Pancreas (tissue), 10 donors: ENCODE measurements at regions not wholly inside any gene's neighbourhood (a gene's known extent, or its start where the extent isn't known, plus 50 kb on each side); places are given as distances from the start of the nearest gene placed in this dataset.
"Not testable (repeated sequence)": the region's sequence is repeated elsewhere in the genome, so short reads cannot be mapped to it uniquely, and the experiment has no call there.

Source experiments
- ATAC-seq, 4 donors: fragments of 200-7000 bp; cut with Tn5 transposase; one replicate each; pipeline versions ENCODE4 v1.8.0 to v1.9.1; 2020; ENCODE audit warnings: mild to moderate bottlenecking in 4 of 4, moderate library complexity in 4 of 4
- DNase-seq, 6 donors: peaks; one replicate each; pipeline ENCODE4 v3.0.0-alpha.2; 2020
- FAIRE-seq: peaks from 2 replicates; lab custom pipeline; 2012; peaks lifted over from hg19 to GRCh38; lab: Jason Lieb, UNC
- H3K27ac ChIP-seq, 4 donors: fragments of 200-600 bp; sonication (generic); 1 replicate in 3 of 4; 2 replicates in 1 of 4; pipeline versions ENCODE4 v1.5.0 to v1.8.0; 2020
- H3K27me3 ChIP-seq, 4 donors: fragments of 200-600 bp; one replicate each; pipeline ENCODE4 v1.8.0; 2021
- H3K36me3 ChIP-seq, 3 donors: fragments of 200-600 bp; sonication (generic) in 1 of 3; one replicate each; pipeline versions ENCODE4 v1.5.0 to v1.8.0; 2020 to 2021
- H3K4me1 ChIP-seq, 3 donors: fragments of 200-600 bp; one replicate each; pipeline ENCODE4 v1.8.0; 2021
- H3K4me3 ChIP-seq, 4 donors: fragments of 200-600 bp; sonication (generic) in 2 of 4; one replicate each; pipeline versions ENCODE4 v1.5.0 to v1.8.0; 2020 to 2021
- H3K9me3 ChIP-seq, 4 donors: fragments of 200-600 bp; one replicate each; pipeline ENCODE4 v1.8.0; 2021
- WGBS, 2 donors: extraction: QIAGEN DNeasy Blood & Tissue Kit; methylation state at CpG; one replicate each; pipeline ENCODE4 v1.1.7; 2013; 5-methylcytosine and 5-hydroxymethylcytosine counted together
- intact Hi-C, 3 donors: fragments of 100-400 bp; cut with DNase I; formaldehyde crosslinking; loops; one replicate each; pipeline versions ENCODE4 v1.11.1 to v1.14.2; 2022
- TF ChIP-seq, protein P1 (sequence below), 4 donors: fragments of 200-600 bp; sonication (generic) in 3 of 4; IDR thresholded peaks; one replicate each; pipeline versions ENCODE4 v1.5.0 to v1.8.0; 2021; ENCODE audit warnings: antibody characterized with exemption in 4 of 4
- donor health status: healthy with polysubstance abuse.
- donor health status: DM: no; HTN: no; CAD: no; lungs with moderate emphysema.
- donor health status: DM: no; HTN: no; CAD: no.
- donor health status: control.
- donor health status: control.
- donor health status: Bipolar disorder and iron deficiency.
- donor health status: DM: yes; HTN: yes; CAD: no.
- donor health status: DM: no; HTN: no; CAD: no.
- donor health status: DM: no; HTN: no; CAD: no.
- donor health status: DM: yes; HTN: yes; CAD: no.

DNA sequence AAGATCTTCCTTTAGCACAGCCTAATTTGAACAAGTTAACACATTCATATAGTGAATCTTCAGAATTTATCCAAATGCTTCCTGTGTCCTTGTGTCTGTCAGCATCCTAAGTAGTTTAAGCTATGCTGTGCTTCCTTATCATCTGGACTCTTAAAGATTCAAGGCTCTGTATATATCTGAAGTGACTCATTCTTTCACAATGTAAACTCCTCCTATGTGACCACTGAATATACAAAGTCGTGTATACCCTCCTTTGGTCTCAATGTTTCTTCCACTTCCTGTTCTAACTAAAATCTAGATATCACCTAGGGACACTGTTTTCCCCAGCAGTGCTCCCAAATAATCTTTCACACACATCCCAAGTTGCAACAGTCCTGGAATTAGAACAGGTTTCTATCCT is 935.7 kb upstream of the NUDT12 start:
- WGBS, 2 donors: 31 to 32% methylated on average over 1 of the region's 1 CpG
- intact Hi-C loops: no loop called here
- DNase-seq: no peak
- no peak overlapping the region for H3K27ac ChIP-seq
- no peaks in the 10 kb centered on the region for H3K9me3 ChIP-seq
- H3K4me3 ChIP-seq: no peak overlapping the region
- ATAC-seq: no peak
- FAIRE-seq: no peak
- TF ChIP-seq, protein P1, sequence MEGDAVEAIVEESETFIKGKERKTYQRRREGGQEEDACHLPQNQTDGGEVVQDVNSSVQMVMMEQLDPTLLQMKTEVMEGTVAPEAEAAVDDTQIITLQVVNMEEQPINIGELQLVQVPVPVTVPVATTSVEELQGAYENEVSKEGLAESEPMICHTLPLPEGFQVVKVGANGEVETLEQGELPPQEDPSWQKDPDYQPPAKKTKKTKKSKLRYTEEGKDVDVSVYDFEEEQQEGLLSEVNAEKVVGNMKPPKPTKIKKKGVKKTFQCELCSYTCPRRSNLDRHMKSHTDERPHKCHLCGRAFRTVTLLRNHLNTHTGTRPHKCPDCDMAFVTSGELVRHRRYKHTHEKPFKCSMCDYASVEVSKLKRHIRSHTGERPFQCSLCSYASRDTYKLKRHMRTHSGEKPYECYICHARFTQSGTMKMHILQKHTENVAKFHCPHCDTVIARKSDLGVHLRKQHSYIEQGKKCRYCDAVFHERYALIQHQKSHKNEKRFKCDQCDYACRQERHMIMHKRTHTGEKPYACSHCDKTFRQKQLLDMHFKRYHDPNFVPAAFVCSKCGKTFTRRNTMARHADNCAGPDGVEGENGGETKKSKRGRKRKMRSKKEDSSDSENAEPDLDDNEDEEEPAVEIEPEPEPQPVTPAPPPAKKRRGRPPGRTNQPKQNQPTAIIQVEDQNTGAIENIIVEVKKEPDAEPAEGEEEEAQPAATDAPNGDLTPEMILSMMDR (IDR thresholded peaks at IDR 0.05): no peak
- H3K4me1 ChIP-seq: no peaks in the 10 kb centered on the region
- H3K27me3 ChIP-seq: no peaks in the 10 kb centered on the region
- H3K36me3 ChIP-seq: no peaks in the 10 kb centered on the region

DNA sequence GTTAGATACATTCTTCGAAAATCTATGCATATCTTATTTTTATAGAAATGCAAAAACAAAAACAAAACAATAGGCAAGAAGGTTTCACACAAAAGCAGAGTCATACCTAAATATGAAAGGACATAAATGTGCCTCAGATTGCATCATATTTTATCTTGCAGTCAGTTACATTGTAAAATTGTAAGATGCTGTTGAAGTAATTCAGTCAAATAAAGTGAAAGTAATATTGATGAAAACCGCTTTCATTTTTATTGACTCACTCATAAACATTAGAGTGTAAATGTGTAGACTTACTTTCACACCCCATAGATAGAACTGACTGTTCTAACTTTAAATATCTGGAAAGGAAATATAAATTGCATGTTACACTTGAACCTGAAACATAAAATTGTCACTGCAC is 931.5 kb upstream of the NUDT12 start:
- ATAC-seq (no peak), DNase-seq (no peak), FAIRE-seq (no peak)
- WGBS, 2 donors: 71 to 86% methylated on average over 2 of the region's 2 CpGs
- no peaks in the 10 kb centered on the region for H3K36me3 ChIP-seq
- no peaks in the 10 kb centered on the region for H3K9me3 ChIP-seq
- no peak overlapping the region for H3K4me3 ChIP-seq
- H3K27ac ChIP-seq: no peak overlapping the region
- no peaks in the 10 kb centered on the region for H3K4me1 ChIP-seq
- no peaks in the 10 kb centered on the region for H3K27me3 ChIP-seq
- TF ChIP-seq, protein P1 (IDR thresholded peaks at IDR 0.05): no peak
- intact Hi-C loops: no loop called here

DNA sequence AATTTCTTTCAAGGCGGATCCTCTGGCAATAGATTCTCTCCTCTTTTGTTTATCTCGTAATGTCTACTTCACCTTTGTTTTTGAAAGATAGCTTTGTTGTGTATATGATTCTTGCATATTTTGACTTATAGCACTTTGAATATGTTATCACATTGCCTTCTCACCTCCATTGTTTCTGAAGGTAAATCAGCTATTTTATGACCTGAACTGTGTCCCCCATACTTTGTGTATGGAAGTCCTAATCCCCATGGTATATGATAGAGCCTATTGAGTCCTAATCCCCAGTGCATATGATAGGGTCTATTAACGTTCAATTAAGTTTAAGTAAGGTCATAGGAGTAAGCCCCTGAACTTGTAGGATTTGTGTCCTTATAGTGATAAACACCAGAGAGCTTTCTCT is 910.2 kb upstream of the NUDT12 start:
- no peak for ATAC-seq
- Histone ChIP-seq H3K9me3 (no peaks in the 10 kb centered on the region), H3K36me3 (no peaks in the 10 kb centered on the region), H3K27ac (no peak overlapping the region), H3K4me3 (no peak overlapping the region), H3K27me3 (no peaks in the 10 kb centered on the region), H3K4me1 (no peaks in the 10 kb centered on the region)
- no peak for FAIRE-seq
- whole genome bisulfite sequencing, 2 donors: 71 to 85% methylated on average over 3 of the region's 3 CpGs
- intact Hi-C loops: no loop called here
- DNase-seq: no peak
- TF ChIP-seq, protein P1 (IDR thresholded peaks at IDR 0.05): no peak

DNA sequence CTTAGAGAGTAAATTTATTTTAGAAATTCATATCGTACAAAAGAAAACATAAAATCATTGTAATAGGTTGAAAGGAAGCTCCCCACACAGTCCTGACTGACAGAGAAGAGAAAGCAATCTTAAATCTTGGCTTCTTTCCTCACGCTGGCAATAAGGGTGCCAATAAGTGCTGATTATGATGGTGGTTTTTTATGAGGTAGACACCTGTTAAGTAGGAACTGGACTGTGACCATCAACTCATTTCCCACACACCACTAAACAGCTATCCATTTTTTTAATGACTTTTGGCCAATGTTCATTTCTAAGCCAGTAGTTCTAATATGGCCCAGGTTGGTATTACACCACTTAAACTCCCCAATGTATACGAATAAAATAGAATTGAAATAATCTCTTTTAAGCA is 893.5 kb upstream of the NUDT12 start:
- FAIRE-seq: no peak
- Histone ChIP-seq H3K36me3 (no peaks in the 10 kb centered on the region), H3K27me3 (no peaks in the 10 kb centered on the region), H3K4me3 (no peak overlapping the region), H3K4me1 (no peaks in the 10 kb centered on the region), H3K9me3 (no peaks in the 10 kb centered on the region), H3K27ac (no peak overlapping the region)
- TF ChIP-seq, protein P1 (IDR thresholded peaks at IDR 0.05): no peak
- 67 to 75% methylated on average over 3 of the region's 3 CpGs for WGBS, 2 donors
- DNase-seq: no peak
- no peak for ATAC-seq
- intact Hi-C loops: no loop called here

DNA sequence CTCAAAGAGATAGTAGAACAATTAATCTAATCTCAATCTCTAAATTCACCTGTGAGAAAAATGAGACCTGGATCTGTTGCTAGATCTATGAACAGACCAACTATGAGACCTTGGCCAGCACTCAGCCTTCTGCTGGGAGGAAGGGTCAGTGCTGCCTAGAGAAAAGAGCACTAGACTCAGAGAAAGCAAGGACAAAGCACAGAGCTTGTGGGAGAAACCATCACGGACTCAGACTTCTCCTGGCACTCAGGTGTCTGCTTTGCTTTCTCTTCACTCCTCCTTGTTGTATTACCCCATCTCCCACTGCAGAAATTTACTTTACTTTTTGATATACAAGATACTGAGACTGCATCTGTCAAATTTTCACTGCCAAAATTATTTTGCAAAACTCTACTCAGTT is 890.0 kb upstream of the NUDT12 start:
- 44 to 62% methylated on average over 1 of the region's 1 CpG for whole genome bisulfite sequencing, 2 donors
- FAIRE-seq: no peak
- Histone ChIP-seq H3K9me3 (no peaks in the 10 kb centered on the region), H3K4me3 (no peak overlapping the region), H3K36me3 (no peaks in the 10 kb centered on the region), H3K27me3 (no peaks in the 10 kb centered on the region), H3K4me1 (no peaks in the 10 kb centered on the region), H3K27ac (no peak overlapping the region)
- TF ChIP-seq, protein P1 (IDR thresholded peaks at IDR 0.05): no peak
- DNase-seq: no peak
- intact Hi-C loops: no loop called here
- ATAC-seq: no peak

DNA sequence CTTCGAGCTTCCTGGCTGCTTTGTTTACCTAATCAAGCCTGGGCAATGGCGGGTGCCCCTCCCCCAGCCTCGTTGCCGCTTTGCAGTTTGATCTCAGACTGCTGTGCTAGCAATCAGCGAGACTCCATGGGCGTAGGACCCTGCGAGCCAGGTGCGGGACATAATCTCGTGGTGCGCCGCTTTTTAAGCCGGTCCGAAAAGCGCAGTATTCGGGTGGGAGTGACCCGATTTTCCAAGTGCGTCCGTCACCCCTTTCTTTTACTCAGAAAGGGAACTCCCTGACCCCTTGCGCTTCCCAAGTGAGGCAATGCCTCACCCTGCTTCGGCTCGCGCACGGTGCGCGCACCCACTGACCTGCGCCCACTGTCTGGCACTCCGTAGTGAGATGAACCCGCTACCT is 889.3 kb upstream of the NUDT12 start:
- H3K4me3 ChIP-seq, intact Hi-C loops, H3K27ac ChIP-seq, H3K4me1 ChIP-seq, H3K36me3 ChIP-seq, H3K27me3 ChIP-seq, H3K9me3 ChIP-seq, FAIRE-seq, ATAC-seq: not testable (repeated sequence)
- WGBS, 2 donors: 87 to 96% methylated on average over 24 to 28 of the region's 28 CpGs
- DNase-seq: peak in 1 of 6 donors; percentile 22
